Esophagus muscularis mucosa (tissue), 4 donors: ENCODE measurements at regions not wholly inside any gene's neighbourhood (a gene's known extent, or its start where the extent isn't known, plus 50 kb on each side); places are given as distances from the start of the nearest gene placed in this dataset.

Source experiments
- EP300 ChIP-seq: sonication (generic); formaldehyde crosslinking; IDR thresholded peaks from one replicate; pipeline ENCODE4 v1.6.1; 2017; ENCODE audit warnings: antibody characterized with exemption
- POLR2A ChIP-seq: fragments of 450-650 bp; IDR thresholded peaks from one replicate; pipeline ENCODE4 v1.6.1; 2017; ENCODE audit warnings: antibody characterized with exemption, moderate library complexity, mild to moderate bottlenecking, low read depth
- TF ChIP-seq, protein P1 (sequence below), 3 experiments: fragments of 200-600 bp in 2 of 3; fragments of 450-650 bp in 1 of 3; sonication (generic) in 2 of 3; IDR thresholded peaks; one replicate each; pipeline ENCODE4 v1.5.1; 2017 to 2019; ENCODE audit warnings: antibody characterized with exemption in 3 of 3, mild to moderate bottlenecking in 2 of 3, moderate library complexity in 1 of 3

DNA sequence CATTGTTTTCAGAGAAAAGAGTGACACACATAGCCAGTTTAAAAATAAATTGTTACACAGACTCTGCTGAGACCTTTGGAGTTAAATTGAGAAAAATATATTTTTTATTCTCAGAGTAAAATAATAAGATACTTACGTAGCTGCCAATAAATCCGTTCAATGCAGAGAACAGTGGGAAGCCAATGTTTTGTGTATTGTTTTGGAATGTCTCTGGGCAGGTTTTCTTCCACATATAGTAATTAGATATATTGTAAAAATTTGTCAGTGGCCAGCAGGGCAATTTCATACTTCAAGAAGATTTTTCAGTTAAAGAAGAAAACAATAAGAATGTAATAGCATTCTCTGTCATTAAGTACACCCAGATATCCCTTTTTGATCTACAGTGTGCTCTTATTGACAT, 999.5 kb upstream of the INTU start:
- TF ChIP-seq, protein P1, sequence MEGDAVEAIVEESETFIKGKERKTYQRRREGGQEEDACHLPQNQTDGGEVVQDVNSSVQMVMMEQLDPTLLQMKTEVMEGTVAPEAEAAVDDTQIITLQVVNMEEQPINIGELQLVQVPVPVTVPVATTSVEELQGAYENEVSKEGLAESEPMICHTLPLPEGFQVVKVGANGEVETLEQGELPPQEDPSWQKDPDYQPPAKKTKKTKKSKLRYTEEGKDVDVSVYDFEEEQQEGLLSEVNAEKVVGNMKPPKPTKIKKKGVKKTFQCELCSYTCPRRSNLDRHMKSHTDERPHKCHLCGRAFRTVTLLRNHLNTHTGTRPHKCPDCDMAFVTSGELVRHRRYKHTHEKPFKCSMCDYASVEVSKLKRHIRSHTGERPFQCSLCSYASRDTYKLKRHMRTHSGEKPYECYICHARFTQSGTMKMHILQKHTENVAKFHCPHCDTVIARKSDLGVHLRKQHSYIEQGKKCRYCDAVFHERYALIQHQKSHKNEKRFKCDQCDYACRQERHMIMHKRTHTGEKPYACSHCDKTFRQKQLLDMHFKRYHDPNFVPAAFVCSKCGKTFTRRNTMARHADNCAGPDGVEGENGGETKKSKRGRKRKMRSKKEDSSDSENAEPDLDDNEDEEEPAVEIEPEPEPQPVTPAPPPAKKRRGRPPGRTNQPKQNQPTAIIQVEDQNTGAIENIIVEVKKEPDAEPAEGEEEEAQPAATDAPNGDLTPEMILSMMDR (IDR thresholded peaks at IDR 0.05): no peak
- TF ChIP-seq EP300 (no peak), POLR2A (no peak)
